GM19035 (cell line): ENCODE measurements at regions not wholly inside any gene's neighbourhood (a gene's known extent, or its start where the extent isn't known, plus 50 kb on each side); places are given as distances from the start of the nearest gene placed in this dataset.

Source experiments
- ATAC-seq: cut with Tn5 transposase; IDR thresholded peaks from one replicate; pipeline ENCODE4 v1.9.1; 2021; ENCODE audit not compliant: unreplicated experiment

- no peak for ATAC-seq
These were observed 336.6 kb upstream of the MKI67 start for GRCh38 chr10:128462844-128463243.

GRCh38 chr10:128463991-128464760, 338.0 kb upstream of the MKI67 start:
- ATAC-seq = no peak

GRCh38 chr10:128465697-128466096, 339.5 kb upstream of the MKI67 start:
- no peak for ATAC-seq

GRCh38 chr10:128466831-128467371, 340.7 kb upstream of the MKI67 start:
- ATAC-seq = no peak

GRCh38 chr10:128468462-128468861, 342.2 kb upstream of the MKI67 start:
- no peak for ATAC-seq

- ATAC-seq = no peak
These were observed 343.3 kb upstream of the MKI67 start for GRCh38 chr10:128469515-128469914.

GRCh38 chr10:128470321-128470965, 344.2 kb upstream of the MKI67 start:
- ATAC-seq = no peak

- no peak for ATAC-seq
These were observed 344.9 kb upstream of the MKI67 start for GRCh38 chr10:128471151-128471550.

GRCh38 chr10:128472196-128472595, 346.0 kb upstream of the MKI67 start:
- ATAC-seq = no peak

- ATAC-seq = no peak
These were observed 347.2 kb upstream of the MKI67 start for GRCh38 chr10:128473396-128473795.

- ATAC-seq = no peak
These were observed 347.7 kb upstream of the MKI67 start for GRCh38 chr10:128473911-128474310.

GRCh38 chr10:128474571-128474970, 348.3 kb upstream of the MKI67 start:
- ATAC-seq = no peak

- no peak for ATAC-seq
These were observed 349.6 kb upstream of the MKI67 start for GRCh38 chr10:128475686-128476367.

- ATAC-seq = no peak
These were observed 350.1 kb upstream of the MKI67 start for GRCh38 chr10:128476368-128476725.

- no peak for ATAC-seq
These were observed 350.6 kb upstream of the MKI67 start for GRCh38 chr10:128476845-128477244.

GRCh38 chr10:128480601-128481000, 354.4 kb upstream of the MKI67 start:
- ATAC-seq = no peak

GRCh38 chr10:128481152-128481840, 355.1 kb upstream of the MKI67 start:
- ATAC-seq = no peak

- ATAC-seq = no peak
These were observed 355.8 kb upstream of the MKI67 start for GRCh38 chr10:128482052-128482451.

GRCh38 chr10:128483216-128483615, 357.0 kb upstream of the MKI67 start:
- ATAC-seq = no peak

GRCh38 chr10:128484041-128484440, 357.8 kb upstream of the MKI67 start:
- ATAC-seq = no peak

GRCh38 chr10:128485701-128486235, 359.5 kb upstream of the MKI67 start:
- ATAC-seq = no peak
